Activated T-cell treated with anti-CD3 and anti-CD28 coated beads, Interleukin-2, amount 50 U/mL, for 48 hours (primary cell): ENCODE measurements at regions not wholly inside any gene's neighbourhood (a gene's known extent, or its start where the extent isn't known, plus 50 kb on each side); places are given as distances from the start of the nearest gene placed in this dataset.
"Not testable (repeated sequence)": the region's sequence is repeated elsewhere in the genome, so short reads cannot be mapped to it uniquely, and the experiment has no call there.

Experiments used
- DNase-seq, 2 experiments: peaks; one replicate each; pipeline ENCODE4 v3.0.0-alpha.2; 2020

DNA sequence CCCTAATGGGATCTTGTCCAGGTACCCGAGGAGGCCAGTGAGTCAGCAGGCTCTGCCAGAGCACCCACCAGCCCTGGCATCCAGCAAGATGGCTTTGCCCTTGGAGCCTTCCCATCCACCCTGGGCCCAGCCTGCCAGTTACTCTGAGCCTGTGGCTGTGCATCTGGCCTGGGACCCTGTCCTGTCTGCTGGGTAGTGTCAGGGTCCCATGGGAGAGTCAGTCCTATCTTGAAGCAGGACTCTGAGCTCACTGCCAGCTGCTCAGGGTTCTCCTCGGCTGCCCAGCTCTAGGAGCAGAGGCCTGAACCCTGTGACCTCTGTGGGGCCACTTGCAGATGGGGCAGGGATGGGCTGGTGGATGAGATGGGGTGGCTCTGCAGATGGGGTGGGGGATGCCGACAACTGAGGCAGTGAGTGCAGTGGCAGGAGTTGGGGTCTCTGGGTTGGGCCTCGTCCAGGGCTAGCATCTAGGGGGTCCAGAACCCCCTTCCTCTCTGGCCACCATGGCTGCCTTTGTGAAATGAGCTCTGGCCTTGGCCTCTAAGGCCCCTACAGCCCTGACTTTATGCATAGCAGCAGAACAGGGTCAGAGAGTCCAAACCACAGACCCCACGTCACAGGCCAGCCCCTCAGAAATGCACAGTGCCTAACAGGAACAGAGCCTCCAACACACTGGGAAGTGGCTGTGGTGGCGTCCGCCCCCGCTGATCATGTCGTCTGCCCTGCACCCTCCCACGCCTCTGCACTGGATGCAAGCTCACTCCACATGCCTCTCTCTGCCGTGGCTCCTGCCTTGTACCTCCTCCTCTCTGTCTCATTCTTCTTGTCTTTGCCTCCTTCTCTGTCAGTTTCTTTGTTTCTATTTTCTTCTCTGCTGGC, 88.1 kb upstream of the RET start:
- peak in 1 of 2 experiments; percentile 40 for DNase-seq

DNA sequence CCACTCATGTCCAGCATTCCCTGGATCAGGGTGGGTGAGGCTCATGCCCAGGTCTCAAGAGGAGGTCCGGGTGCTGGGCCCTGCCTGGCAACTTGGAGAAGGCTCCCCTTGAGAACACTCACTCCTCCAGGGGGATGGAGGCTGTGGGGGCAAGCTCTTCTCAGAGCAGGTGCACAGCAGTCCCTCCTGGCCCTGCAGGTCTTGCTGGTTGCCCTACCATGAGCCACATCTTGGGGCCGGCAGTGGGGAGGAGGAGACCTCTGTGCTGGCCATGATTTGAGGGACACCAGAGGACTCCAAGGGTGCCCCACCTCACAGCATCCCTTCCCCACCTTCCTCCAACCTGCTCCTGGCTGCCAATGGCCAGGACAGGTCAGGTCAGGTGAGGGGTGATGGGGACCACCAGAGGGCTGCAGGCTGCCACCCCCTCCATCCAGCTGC, 87.4 kb upstream of the RET start:
- no peak for DNase-seq

DNA sequence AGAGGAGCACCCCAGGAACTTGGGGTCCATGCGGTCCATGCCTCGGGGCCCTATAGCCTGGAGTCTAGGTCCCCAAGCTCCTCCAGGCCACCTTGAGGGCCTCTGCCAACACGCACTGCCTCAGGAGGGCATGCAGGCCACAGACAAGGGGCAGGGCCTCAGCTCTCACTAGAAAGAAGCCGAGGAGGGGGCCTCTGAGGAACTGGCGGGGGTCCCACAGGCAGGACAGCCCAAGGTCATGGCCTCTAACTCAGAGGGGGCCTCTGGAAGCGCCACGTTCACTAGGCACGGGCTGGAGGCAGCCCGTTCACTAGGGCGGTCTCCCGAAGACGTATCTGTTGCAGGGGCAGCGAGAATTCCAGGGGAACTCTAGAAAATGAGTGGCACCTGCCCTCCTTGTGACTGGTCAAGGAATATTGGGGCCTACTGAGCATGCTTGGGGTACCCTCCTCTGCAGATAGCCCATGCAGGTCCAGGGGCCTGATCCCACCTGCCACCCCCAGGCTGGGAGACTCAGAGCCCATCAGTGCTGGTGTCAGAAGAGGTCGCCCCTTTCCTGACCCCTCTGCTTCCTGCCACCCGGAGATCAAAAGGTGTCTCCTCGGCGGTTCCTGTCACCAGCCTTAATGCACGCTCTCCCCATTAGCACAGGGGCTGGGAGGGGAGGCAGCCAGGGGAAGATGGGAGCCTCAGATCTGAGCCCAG, 86.7 kb upstream of the RET start:
- no peak for DNase-seq

DNA sequence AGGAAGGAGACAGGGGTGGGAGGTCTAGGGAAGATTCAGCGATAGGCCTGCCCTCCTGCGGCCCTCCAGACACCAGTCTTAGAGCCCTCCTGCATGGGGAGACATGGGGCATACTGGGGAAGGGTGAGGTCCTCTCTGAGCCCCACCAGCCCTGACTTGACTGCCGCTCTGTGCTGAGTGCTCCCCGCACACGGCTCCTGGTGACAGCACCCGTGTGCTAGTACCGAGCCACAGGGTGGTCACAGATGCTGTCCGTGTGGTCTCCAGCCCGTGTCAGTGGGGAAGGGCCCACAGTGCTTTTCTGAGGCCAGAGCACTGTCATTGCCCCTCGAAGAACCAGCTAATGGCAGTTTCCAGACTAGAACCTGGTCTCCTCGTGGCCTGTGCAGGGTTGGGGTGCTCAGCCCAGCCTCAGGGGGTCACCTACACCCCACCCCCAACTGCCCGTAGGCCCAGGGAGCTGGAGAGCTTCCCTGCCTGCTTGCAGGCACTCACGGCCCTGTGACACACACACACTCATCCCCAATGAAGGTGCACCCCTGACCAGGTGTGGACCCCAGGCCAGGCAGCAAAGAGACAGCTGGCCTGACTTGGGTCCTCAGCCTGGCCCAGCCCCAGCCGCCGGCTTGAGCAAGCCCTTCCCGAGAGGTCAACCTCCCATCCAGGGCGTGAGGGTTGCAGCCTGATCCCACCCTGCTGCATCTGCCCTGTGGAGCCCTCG, 86.0 kb upstream of the RET start:
- DNase-seq = no peak

DNA sequence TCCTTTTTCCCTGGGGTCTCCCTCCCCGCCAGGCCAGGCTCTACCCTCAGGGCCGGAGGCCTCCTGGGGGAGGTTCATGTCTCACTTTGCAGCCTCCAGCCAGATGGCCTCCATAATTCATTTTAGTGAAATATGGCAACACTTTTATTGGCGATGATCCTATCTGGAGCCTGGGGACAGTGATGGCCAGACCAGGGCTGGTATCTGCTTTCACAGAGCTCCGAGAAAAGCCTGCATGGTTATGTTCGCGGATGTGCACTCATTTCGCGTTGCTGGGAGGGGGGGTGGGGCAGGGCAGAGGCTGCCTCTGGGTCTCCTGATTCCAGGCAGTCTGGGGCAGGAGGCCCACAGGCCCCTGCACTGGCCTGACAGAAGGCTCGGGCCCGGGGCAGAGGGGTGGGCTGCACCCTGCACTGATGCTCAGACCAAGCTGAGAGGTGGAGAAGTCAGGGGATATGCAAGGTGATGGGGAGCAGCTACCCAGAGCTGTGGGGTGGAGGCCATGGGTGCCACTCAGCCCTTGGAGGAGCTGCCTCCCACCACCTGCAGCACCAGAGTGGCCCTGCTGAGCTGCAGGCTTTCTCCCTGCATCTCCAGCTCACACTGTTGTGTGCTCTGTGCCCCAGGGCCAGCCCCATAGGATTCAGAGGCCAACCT, 85.3 kb upstream of the RET start:
- no peak for DNase-seq

DNA sequence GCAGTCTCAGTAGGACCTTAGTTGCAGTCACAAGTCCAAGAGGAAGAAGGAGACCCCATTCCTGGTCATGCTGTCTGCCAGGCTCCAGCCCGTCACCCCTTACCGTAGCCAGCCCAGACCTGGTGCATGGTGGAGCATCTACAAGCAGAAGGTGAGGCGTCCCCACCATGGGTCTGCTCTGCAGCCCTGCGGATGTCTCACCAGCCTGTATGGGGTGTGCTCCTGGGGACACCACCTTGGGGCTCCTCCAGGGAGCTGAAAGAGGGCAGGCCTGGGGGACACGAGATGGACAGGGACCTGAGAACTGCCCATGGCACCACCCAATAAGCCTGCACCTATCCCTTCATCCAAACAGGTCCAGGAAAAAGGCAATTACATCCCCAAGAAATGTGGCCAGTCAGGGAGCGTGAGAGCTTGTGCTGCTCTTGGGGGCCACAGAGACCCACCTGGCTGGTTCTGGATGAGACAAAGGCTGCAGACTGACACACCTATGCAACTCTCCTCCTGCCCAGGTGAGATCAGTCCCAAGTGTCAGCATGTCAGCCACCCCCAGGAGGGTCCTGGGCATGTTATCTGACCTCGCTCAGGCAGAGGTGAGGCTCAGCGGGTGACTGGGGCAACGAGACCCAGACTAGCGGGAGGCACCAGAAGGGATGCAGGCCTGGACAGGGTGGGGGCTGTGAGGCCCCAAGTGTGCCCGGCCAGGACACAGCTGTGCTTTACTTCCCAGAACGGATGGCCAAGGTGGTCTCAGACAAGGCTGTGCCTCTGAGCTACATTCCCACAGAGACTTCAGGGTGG, 84.5 kb upstream of the RET start:
- no peak for DNase-seq

DNA sequence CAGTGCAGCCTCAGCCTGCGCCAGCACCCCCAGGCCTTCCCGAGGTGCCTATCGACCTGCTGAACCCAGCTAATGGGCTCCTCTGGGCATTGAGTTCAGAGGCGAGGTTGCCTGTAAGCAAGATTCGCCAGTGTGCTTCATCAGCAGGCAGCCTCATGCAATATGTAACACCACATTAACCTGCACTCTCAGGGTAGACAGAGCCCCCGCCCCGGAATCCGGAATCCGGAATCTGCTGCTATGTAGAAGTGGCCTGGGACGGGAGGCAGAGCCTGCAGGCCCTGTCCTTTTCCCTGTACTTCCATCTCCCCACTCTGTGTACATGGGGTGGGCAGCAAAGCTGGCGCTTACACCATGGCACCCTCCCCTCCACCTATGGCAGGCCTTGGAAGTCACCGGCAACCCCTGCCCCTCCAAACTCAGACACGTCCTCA, 83.9 kb upstream of the RET start:
- DNase-seq = no peak

DNA sequence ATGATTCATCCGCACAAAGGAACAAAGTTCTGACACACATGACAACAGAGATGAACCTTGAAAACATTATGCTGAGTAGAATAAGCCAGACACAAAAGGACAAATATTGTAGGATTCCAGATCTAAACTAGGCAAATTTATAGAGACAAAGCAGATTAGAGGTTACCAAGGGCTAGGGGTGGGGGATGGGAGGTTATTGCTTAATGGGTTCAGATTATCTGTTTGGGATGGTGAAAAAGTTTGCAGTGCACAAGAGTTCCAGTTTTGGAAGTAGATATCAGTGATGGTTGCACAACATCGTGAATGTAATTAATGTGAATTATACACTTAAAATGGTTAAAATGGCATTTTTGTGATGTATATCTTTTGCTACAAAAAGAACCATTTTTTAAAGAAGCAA, 82.0 kb upstream of the RET start:
- DNase-seq = not testable (repeated sequence)

DNA sequence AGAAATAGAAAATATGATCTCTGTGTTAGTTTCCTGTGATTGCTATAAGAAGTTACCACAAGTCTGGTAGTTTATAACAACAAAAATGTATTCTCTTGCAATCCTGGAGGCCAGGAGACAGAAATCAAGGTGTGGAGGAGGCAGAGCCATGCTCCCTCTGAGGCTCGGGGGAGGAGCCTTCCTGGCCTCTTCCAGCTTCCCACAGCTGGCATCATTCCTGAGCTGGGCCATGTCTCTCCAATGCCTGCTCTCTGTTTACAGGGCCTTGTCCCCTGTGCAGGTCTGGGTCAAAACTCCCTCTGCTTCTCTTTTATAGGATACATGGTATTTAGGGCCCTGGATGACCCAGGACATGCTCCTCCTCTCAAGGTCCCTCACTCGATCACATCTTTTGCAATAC, 81.3 kb upstream of the RET start:
- DNase-seq = no peak

DNA sequence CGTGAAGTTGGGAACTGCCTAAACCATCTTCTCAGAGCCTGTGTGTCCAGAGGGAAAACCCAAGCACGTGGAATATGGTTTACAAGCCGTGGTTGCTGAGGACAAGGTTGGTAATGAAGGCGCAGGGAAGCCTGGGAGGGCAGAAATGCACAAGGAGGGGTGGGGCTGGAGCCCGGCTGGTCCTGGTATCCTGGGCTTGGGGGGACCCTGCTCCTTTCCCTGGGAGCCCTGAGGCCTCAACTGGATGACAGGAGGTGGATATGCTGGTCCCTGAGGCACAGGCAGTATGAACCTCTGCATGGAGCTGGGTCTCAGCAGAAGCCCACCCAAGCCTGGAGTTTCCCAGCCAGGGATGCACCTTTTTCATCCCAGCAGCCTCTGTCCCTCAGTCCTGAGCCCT, 80.3 kb upstream of the RET start:
- no peak for DNase-seq

DNA sequence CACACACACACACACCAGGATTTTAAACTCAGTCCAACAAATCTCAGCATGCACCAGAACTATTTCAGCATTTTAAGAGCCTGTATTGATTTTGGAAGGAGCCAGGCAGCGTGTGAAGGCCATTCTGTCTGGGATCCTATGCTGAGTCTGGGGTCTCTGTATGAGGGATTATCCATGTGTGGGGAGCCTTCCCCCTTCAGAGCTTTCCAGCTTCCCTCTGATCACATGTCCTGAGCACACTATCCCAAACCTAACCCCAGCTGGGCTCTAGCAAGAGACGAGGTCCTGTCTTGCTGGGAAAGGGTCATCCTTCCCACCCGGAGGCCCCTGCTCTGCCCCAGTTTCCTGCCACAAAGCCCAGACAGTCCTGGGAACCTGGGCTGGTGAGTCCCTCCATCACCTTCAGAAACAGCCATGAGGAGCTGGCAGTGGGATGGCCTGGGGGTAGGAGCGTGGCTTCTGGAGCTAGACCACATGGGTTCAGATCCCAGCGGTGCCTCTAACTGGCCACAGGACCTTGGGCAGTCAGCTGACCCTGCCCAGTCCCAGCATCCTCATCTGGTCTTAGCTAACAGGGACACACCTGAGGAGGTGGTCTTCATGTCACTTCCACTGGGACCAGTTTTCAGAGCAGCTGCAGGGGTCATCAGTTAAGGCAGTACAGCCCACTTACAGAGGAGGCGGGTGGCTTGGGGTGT, 79.6 kb upstream of the RET start:
- DNase-seq = no peak

DNA sequence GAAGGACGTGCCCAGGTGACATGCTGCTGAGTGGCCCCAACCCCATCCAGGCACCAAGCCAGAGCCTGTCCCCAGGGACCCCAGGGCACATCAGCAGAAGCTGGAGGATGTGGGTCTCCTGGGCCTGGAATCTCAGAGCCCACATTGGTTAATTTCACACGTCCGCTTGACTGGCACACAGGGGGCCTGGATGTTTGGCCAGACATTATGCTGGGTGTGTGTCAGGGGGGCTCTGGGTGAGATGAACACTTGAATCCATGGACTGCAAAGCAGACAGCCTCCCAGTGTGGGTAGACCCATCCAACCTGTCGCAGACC, 79.1 kb upstream of the RET start:
- DNase-seq = no peak

DNA sequence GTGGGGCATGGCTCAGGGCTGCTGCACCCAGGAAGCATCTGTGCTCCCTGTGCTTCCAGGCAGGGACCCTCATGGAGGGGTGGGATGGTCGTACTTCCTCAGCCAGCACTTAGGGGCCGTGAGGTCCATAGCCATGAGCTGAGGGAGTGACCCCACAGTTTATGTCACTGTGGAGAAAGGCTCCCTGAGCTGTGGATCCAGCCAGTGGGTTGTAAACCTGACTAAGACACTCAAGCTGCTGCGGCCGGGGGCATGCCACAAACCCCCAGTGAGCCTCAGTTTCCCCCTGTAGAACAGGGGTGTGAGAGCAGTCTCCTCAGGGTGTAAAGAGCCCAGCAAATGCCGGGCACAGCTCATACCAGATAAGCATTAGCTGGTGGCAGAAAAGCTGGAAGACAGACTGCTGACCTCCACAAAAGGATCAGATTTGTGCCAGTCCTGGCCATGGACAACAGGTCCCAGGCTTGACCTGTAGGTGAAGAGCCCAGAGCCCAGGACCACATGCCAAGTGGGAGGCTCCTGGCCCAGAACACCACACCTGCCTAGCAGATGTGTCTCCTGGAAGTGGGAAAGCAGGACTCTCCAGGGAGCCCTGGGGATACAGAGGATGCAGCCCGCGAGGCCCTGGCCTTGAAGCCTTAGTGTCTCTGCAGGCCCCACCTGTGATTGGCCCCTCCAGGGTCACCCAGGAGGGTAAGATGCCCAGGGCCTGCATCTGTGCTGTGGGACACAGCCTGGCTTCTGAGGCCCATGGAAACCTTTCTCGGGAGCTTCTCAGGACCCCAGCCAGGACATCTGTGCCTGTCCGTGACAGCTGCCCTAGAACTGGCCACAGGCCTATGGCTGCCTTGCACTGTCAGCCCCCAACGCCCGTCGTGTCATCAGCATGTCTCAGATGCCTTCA, 78.1 kb upstream of the RET start:
- peak in 1 of 2 experiments; percentile 10 for DNase-seq

DNA sequence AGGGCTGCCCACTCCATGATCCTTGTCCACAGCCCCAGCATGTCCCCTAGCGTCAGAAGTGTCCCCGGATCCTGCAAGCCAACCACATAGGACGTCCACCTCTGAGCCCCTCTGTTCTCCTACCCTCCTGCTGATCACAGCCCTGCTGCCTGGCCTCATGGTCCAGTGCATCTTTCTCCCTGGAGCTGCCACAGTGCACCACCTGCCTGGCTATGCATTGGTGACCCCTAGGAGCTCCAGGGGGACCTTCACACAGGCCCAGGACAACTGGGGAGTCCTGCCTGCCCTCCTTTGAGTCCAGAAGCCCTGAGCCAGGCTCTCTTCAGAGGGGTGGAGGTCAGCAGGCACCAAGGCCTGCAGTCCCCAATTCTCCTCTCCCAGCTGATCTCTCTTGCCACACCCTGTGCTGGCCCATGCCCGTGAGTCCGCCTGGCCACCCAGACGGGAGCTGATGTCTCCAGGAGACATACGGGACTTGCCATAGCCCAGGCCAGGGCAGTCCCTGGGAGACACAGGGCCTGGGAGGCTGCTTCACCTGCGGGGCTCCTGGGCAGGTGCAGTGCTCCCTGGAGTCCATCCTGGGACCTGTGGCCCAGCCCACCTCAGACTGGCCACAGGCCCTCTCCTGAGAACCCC, 77.4 kb upstream of the RET start:
- no peak for DNase-seq

DNA sequence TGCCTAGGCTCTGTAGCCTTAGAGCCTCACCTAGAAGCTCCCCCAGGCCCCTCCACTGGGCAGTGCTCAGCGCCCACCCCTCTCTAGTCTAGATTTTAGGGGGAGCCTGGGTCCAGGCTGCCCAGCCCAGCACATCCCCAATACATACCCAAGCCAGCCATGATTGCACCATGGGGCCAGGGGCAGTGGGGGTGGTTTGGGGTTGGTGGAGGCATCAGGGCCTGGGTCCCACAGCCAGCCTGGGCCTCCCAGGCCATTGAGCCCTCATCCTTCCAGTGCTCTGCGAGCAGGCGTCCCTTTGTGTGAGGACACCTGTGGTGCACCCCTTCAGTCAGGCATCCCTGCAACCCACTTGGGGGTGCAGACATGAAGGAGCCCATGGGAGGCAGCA, 76.9 kb upstream of the RET start:
- DNase-seq = no peak

DNA sequence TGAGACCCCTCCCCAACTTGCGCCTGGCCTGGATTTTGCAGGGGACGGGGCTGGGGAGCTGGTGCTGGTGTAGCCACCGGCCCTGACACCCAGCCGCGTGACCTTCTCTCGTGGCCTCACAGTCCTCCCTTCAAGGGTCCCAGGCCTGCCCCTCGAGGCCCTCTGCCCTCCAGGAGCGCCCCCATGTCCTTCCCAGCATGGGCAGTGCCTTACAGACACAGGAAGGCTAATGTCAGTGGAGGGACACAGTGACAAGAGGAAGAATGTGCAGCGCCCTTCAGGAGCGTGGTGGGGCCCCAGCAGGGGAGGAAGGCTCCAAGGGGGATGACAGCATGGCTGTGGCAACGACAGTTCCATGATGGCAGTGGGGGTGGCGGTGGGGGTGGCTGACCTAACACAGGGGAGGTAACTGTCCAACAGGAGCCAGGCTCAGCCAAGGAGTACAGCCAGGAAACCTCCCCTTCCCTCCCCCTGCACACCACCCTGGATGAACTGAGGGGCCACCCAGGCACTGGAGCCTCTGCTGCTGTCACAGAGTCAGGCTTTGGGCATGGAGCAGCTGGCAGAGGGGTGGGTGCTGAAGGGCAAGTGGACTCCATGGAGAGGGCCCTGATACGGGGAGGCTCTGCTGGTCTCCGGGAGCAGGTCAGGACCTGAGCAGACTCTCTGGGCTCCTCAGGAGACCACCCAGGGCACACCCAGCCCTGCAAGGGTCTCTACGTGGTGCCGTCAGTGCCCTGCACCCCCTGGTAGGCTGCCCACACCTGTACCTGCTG, 76.0 kb upstream of the RET start:
- DNase-seq = no peak

DNA sequence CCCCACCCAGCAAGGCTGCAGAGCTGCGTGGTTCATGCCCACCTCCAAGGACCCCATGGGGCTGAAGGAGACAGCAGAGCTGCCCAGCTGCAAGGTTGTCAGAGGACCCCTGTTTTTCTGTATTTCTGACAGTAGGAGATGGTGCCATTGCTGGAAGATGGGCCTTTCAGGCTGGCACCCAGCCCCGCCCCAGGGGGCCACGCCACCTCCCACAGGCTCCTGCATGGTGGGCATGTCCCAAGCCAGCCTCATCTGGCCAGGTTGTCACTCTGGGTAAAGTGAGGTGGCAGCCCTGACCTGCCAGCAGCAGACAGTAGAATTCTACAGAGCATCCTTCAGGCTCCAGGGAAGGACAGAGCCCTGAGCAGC, 75.5 kb upstream of the RET start:
- no peak for DNase-seq

DNA sequence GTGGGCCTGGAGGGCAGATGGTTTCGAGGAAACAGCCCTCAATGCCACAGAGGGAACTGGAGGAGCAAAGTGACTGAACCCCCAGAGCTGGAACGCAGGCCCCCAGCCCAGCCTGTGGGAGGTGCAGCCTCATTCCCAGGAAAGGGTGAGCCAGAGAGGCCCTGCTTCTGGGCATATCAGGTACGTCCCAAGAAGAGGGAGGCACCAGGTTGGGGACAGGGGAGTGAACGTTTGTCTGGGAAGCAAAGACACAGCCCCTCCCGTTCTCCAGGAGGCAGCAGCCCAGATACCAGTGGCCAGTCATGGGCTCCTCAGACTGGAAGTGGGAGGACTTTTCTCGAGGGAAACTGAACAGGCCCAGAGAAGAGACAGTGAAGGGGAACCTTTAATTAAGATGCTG, 74.3 kb upstream of the RET start:
- no peak for DNase-seq

DNA sequence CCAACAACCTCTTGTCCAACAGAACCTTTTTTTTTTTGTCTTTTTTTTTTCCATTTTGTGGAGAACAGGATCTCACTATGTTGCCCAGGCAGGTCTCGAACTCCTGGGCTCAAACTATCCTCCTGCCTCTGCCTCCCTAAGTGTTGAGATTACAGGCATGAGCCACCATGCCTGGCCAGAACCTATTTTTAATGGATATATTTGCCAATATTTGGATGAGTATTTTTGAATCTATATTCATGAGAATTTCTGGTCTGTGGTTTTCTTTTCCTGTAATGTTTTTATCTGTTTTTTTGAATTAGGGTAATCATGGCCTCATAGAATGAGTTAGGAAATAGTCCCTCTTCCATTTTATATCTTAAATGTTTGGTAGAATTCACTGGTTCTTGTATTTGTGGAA, 70.4 kb upstream of the RET start:
- DNase-seq = no peak
